Astrocyte (in vitro differentiated cells and primary cell): ENCODE measurements at regions not wholly inside any gene's neighbourhood (a gene's known extent, or its start where the extent isn't known, plus 50 kb on each side); places are given as distances from the start of the nearest gene placed in this dataset.

Experiments
- DNase-seq: peaks from one replicate; pipeline ENCODE4 v3.0.0-alpha.2; 2010; ENCODE audit warnings: low read depth
- FAIRE-seq: peaks from 2 replicates; lab custom pipeline; 2011; peaks lifted over from hg19 to GRCh38; lab: Jason Lieb, UNC
- H2AFZ ChIP-seq: 2 replicates; pipeline ENCODE4 v1.6.0; 2012; ENCODE audit warnings: low read depth, low read length, inconsistent platforms
- H3K27ac ChIP-seq: 2 replicates; pipeline ENCODE4 v1.5.1; 2011; ENCODE audit warnings: low read depth, low read length, inconsistent platforms
- H3K27me3 ChIP-seq: 2 replicates; pipeline ENCODE4 v1.6.0; 2011; ENCODE audit warnings: low read length, inconsistent platforms; ENCODE audit not compliant: insufficient read depth
- H3K36me3 ChIP-seq: 2 replicates; pipeline ENCODE4 v1.5.1; 2011; ENCODE audit warnings: low read length, inconsistent platforms; ENCODE audit not compliant: insufficient read depth
- H3K4me1 ChIP-seq: 2 replicates; pipeline ENCODE4 v1.5.1; 2011; ENCODE audit warnings: low read length, inconsistent platforms; ENCODE audit not compliant: insufficient read depth
- H3K4me2 ChIP-seq: 2 replicates; pipeline ENCODE4 v1.6.0; 2012; ENCODE audit warnings: low read length, inconsistent platforms
- H3K4me3 ChIP-seq: 2 replicates; pipeline ENCODE4 v1.5.1; 2011; ENCODE audit warnings: low read depth, mild to moderate bottlenecking, low read length, inconsistent platforms; ENCODE audit not compliant: insufficient read depth
- H3K79me2 ChIP-seq: 2 replicates; pipeline ENCODE4 v1.6.0; 2012; ENCODE audit warnings: mild to moderate bottlenecking, low read length, inconsistent platforms; ENCODE audit not compliant: insufficient read depth
- H3K9ac ChIP-seq: 2 replicates; pipeline ENCODE4 v1.6.0; 2012; ENCODE audit warnings: mild to moderate bottlenecking, low read length, inconsistent platforms
- H3K9me3 ChIP-seq: 2 replicates; pipeline ENCODE4 v1.5.1; 2012; ENCODE audit warnings: low read depth, mild to moderate bottlenecking, low read length, inconsistent platforms; ENCODE audit not compliant: insufficient read depth
- H4K20me1 ChIP-seq: 2 replicates; pipeline ENCODE4 v1.6.0; 2012; ENCODE audit warnings: low read length, inconsistent platforms; ENCODE audit not compliant: insufficient read depth
- H3K27ac Mint-ChIP-seq: one replicate; pipeline ENCODE4 v1.8.0; 2021; ENCODE audit warnings: mild to moderate bottlenecking, mixed read lengths; ENCODE audit not compliant: unreplicated experiment
- H3K27me3 Mint-ChIP-seq: one replicate; pipeline ENCODE4 v1.8.0; 2021; ENCODE audit warnings: low read depth, mixed read lengths; ENCODE audit not compliant: unreplicated experiment
- H3K36me3 Mint-ChIP-seq: one replicate; pipeline ENCODE4 v1.8.0; 2021; ENCODE audit warnings: low read depth, mixed read lengths; ENCODE audit not compliant: unreplicated experiment
- H3K4me1 Mint-ChIP-seq: one replicate; pipeline ENCODE4 v1.8.0; 2021; ENCODE audit warnings: low read depth, mixed read lengths; ENCODE audit not compliant: unreplicated experiment
- H3K4me3 Mint-ChIP-seq: one replicate; pipeline ENCODE4 v1.8.0; 2021; ENCODE audit warnings: mild to moderate bottlenecking, moderate library complexity, mixed read lengths; ENCODE audit not compliant: unreplicated experiment
- H3K9me3 Mint-ChIP-seq: one replicate; pipeline ENCODE4 v1.8.0; 2021; ENCODE audit warnings: mild to moderate bottlenecking, mixed read lengths; ENCODE audit not compliant: unreplicated experiment
- EZH2 ChIP-seq: IDR thresholded peaks from 2 replicates; pipeline ENCODE4 v1.6.1; 2012; ENCODE audit warnings: mild to moderate bottlenecking, low read length, inconsistent platforms; ENCODE audit not compliant: insufficient read depth
- TF ChIP-seq, protein P1 (sequence below): IDR thresholded peaks from 2 replicates; pipeline ENCODE4 v1.5.1; 2011; ENCODE audit warnings: low read depth, mild to moderate bottlenecking, inconsistent platforms, low read length, moderate library complexity; ENCODE audit not compliant: insufficient read depth

DNA sequence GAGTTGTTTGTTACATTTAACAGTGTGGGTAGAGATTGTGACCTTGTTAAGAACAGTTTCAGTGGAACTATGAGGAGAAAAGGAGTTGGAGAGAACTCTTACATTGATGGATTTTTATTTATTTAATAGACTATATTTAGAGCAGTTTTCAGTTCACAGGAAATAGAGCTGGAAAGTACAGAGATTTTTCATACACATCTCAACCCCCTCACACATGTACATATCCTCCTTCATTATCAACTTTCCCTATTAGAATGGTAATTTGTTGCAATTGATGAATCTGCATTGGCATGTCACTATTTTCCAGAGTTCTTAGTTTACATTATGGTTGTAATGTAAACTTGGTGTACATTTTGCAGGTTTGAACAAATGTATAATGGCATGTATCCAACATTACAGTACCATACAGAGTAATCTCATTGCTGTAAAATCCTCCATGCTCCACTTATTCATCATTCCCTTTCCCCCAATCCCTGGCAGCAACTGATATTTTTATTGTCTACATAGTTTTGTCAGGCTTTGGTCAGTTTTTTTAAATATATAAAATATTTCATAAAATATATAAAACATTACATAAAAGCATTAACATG is 756.6 kb upstream of the DPPA4 start:
- Histone ChIP-seq H3K9ac (no peak overlapping the region), H4K20me1 (no peaks in the 10 kb centered on the region), H3K9me3 (no peaks in the 10 kb centered on the region), H3K4me3 (no peak overlapping the region), H3K4me2 (no peak overlapping the region), H3K4me1 (no peaks in the 10 kb centered on the region), H3K27ac (no peak overlapping the region), H3K79me2 (no peaks in the 10 kb centered on the region), H3K27me3 (no peaks in the 10 kb centered on the region), H2AFZ (no peak overlapping the region), H3K36me3 (no peaks in the 10 kb centered on the region)
- TF ChIP-seq EZH2, result no peak
- TF ChIP-seq, protein P1, sequence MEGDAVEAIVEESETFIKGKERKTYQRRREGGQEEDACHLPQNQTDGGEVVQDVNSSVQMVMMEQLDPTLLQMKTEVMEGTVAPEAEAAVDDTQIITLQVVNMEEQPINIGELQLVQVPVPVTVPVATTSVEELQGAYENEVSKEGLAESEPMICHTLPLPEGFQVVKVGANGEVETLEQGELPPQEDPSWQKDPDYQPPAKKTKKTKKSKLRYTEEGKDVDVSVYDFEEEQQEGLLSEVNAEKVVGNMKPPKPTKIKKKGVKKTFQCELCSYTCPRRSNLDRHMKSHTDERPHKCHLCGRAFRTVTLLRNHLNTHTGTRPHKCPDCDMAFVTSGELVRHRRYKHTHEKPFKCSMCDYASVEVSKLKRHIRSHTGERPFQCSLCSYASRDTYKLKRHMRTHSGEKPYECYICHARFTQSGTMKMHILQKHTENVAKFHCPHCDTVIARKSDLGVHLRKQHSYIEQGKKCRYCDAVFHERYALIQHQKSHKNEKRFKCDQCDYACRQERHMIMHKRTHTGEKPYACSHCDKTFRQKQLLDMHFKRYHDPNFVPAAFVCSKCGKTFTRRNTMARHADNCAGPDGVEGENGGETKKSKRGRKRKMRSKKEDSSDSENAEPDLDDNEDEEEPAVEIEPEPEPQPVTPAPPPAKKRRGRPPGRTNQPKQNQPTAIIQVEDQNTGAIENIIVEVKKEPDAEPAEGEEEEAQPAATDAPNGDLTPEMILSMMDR, result no peak
- H3K36me3 Mint-ChIP-seq, result no peaks in the 10 kb centered on the region
- no peak overlapping the region for H3K27ac Mint-ChIP-seq
- H3K4me1 Mint-ChIP-seq, result no peaks in the 10 kb centered on the region
- no peaks in the 10 kb centered on the region for H3K9me3 Mint-ChIP-seq
- no peak for FAIRE-seq
- no peak overlapping the region for H3K4me3 Mint-ChIP-seq
- DNase-seq, result no peak
- no peaks in the 10 kb centered on the region for H3K27me3 Mint-ChIP-seq

DNA sequence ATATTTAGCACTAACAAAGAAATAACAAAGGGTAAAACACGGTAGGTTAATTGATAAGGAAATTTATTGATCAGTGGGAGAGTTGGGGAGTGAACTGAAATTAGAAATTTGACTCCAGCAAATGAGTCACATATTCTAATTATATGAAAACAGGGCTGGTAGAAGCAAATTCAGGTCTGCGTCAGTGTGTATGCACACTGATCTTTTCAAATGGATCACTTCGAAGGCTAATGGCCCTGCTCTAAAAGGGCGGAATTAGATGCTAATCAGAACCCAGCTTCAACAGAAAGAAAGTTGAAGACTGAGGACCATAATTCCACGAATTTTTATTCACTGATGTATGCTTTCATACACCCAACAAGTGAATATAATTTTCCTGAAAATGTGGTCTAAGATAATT is 762.4 kb upstream of the DPPA4 start:
- Histone ChIP-seq H3K79me2 (no peaks in the 10 kb centered on the region), H3K4me1 (no peaks in the 10 kb centered on the region), H3K4me2 (no peak overlapping the region), H3K9ac (no peak overlapping the region), H3K9me3 (no peaks in the 10 kb centered on the region), H3K4me3 (no peak overlapping the region), H3K27me3 (no peaks in the 10 kb centered on the region), H3K36me3 (no peaks in the 10 kb centered on the region), H4K20me1 (no peaks in the 10 kb centered on the region), H2AFZ (no peak overlapping the region), H3K27ac (no peak overlapping the region)
- DNase-seq (no peak), FAIRE-seq (no peak)
- no peaks in the 10 kb centered on the region for H3K9me3 Mint-ChIP-seq
- no peak overlapping the region for H3K27ac Mint-ChIP-seq
- no peak overlapping the region for H3K4me3 Mint-ChIP-seq
- no peaks in the 10 kb centered on the region for H3K27me3 Mint-ChIP-seq
- H3K4me1 Mint-ChIP-seq, result no peaks in the 10 kb centered on the region
- TF ChIP-seq, protein P1, result no peak
- no peak for TF ChIP-seq EZH2
- H3K36me3 Mint-ChIP-seq, result no peaks in the 10 kb centered on the region

GRCh38 chr3:110101361-110101760 is 764.0 kb upstream of the DPPA4 start:
- H3K36me3 ChIP-seq, result no peaks in the 10 kb centered on the region
- no peak overlapping the region for H2AFZ ChIP-seq
- no peak for TF ChIP-seq EZH2
- TF ChIP-seq, protein P1, result no peak
- H3K79me2 ChIP-seq, result no peaks in the 10 kb centered on the region
- no peaks in the 10 kb centered on the region for H4K20me1 ChIP-seq
- H3K27ac ChIP-seq, result no peak overlapping the region
- no peaks in the 10 kb centered on the region for H3K4me1 Mint-ChIP-seq
- no peaks in the 10 kb centered on the region for H3K9me3 Mint-ChIP-seq
- H3K9me3 ChIP-seq, result no peaks in the 10 kb centered on the region
- no peak overlapping the region for H3K4me3 Mint-ChIP-seq
- no peaks in the 10 kb centered on the region for H3K27me3 ChIP-seq
- FAIRE-seq (no peak), DNase-seq (no peak)
- H3K4me1 ChIP-seq, result no peaks in the 10 kb centered on the region
- no peak overlapping the region for H3K9ac ChIP-seq
- H3K4me3 ChIP-seq, result no peak overlapping the region
- H3K27me3 Mint-ChIP-seq, result no peaks in the 10 kb centered on the region
- H3K4me2 ChIP-seq, result no peak overlapping the region
- no peaks in the 10 kb centered on the region for H3K36me3 Mint-ChIP-seq
- H3K27ac Mint-ChIP-seq, result no peak overlapping the region
